ENCODE measurements at regions not wholly inside any gene's neighbourhood (a gene's known extent, or its start where the extent isn't known, plus 50 kb on each side); places are given as distances from the start of the nearest gene placed in this dataset.

DNA sequence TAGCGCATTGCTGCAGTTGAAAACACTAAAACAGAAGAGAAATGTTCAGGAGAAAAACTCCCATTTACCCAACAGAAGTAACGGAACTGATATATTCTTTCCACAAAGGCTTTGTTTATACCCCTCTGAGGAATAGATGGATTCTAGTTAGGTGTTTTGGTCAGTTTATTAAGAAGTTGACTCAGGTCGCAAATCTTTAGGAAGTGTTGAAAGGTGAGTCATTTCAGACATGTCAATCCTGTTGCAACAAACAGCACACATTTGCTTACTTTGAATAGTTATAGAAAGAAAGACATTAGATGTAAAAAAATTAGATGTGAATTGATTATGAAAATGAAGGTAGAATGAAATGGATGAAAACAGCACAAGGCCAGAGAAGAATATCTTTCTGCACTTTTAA lies 941.0 kb downstream of the KCNJ2 start:
- DNase-seq (ENCODE audit: low spot score), result no peak
- 90% methylated on average over 3 of the region's 3 CpGs for WGBS
- Histone ChIP-seq H3K4me1 (replicated peaks) (no peaks in the 10 kb centered on the region), H3K4me3 (no peak overlapping the region), H3K27me3 (replicated peaks; ENCODE audit: insufficient read depth) (no peaks in the 10 kb centered on the region), H3K36me3 (no peaks in the 10 kb centered on the region), H3K27ac (no peak overlapping the region), H3K9me3 (no peaks in the 10 kb centered on the region)
- TF ChIP-seq POLR2AphosphoS5 (IDR thresholded peaks at IDR 0.05) (no peak), POLR2A (IDR thresholded peaks at IDR 0.05) (no peak)
- TF ChIP-seq, protein P1, sequence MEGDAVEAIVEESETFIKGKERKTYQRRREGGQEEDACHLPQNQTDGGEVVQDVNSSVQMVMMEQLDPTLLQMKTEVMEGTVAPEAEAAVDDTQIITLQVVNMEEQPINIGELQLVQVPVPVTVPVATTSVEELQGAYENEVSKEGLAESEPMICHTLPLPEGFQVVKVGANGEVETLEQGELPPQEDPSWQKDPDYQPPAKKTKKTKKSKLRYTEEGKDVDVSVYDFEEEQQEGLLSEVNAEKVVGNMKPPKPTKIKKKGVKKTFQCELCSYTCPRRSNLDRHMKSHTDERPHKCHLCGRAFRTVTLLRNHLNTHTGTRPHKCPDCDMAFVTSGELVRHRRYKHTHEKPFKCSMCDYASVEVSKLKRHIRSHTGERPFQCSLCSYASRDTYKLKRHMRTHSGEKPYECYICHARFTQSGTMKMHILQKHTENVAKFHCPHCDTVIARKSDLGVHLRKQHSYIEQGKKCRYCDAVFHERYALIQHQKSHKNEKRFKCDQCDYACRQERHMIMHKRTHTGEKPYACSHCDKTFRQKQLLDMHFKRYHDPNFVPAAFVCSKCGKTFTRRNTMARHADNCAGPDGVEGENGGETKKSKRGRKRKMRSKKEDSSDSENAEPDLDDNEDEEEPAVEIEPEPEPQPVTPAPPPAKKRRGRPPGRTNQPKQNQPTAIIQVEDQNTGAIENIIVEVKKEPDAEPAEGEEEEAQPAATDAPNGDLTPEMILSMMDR (IDR thresholded peaks at IDR 0.05), result no peak
- intact Hi-C loops (cut with DNase I), result no loop called here

DNA sequence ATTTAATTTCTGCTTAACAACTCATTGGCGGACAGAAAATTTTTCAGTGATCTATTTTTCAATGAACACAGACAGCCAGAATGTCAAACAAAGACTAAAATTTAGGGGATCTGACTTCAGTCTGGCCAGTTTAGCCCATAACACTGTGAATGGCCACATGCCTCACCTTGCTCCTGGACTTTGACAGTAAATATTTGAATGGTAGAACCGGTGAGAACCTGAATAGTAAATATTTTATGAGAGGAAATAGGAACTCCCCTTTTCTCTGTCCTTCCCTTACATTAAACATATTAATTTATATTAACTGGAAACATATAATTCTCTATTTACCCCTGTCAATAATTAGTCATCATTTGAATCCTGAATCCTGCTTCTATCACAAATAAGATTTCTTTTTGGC lies 942.1 kb downstream of the KCNJ2 start:
- no peak for DNase-seq (ENCODE audit: low spot score)
- no peak overlapping the region for H3K4me3 ChIP-seq
- TF ChIP-seq, protein P1 (IDR thresholded peaks at IDR 0.05), result no peak
- TF ChIP-seq POLR2AphosphoS5 (IDR thresholded peaks at IDR 0.05) (no peak), POLR2A (IDR thresholded peaks at IDR 0.05) (no peak)
- intact Hi-C loops (cut with DNase I), result no loop called here
- no peaks in the 10 kb centered on the region for H3K9me3 ChIP-seq
- no peaks in the 10 kb centered on the region for H3K27me3 ChIP-seq (replicated peaks; ENCODE audit: insufficient read depth)
- 67% methylated on average over 2 of the region's 2 CpGs for WGBS
- H3K4me1 ChIP-seq (replicated peaks), result no peaks in the 10 kb centered on the region
- no peak overlapping the region for H3K27ac ChIP-seq
- H3K36me3 ChIP-seq, result no peaks in the 10 kb centered on the region

DNA sequence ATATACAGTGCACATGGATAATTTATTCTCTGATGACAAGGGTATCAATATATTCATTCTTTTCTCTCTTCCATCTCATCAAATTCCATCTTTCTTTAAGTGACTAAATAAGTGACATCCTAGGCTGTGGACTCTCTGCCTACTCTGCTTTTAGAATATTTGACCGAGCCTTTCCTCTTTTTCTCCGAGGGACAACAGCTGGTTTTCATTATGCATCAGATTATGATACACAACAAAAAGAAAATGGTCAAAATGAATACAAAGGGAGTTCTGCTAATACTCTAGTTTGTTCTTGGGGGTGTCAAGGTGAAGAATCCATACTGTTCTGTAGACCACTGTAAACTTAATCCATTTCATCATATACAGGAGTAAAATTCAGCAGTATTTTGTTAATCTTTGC lies 942.6 kb downstream of the KCNJ2 start:
- Histone ChIP-seq H3K27ac (no peak overlapping the region), H3K9me3 (no peaks in the 10 kb centered on the region), H3K4me1 (replicated peaks) (no peaks in the 10 kb centered on the region), H3K4me3 (no peak overlapping the region), H3K27me3 (replicated peaks; ENCODE audit: insufficient read depth) (no peaks in the 10 kb centered on the region), H3K36me3 (no peaks in the 10 kb centered on the region)
- TF ChIP-seq POLR2A (IDR thresholded peaks at IDR 0.05), result no peak
- TF ChIP-seq, protein P1 (IDR thresholded peaks at IDR 0.05), result no peak
- TF ChIP-seq POLR2AphosphoS5 (IDR thresholded peaks at IDR 0.05), result no peak
- WGBS, result 60% methylated on average over 2 of the region's 2 CpGs
- intact Hi-C loops (cut with DNase I), result no loop called here
- DNase-seq (ENCODE audit: low spot score), result no peak

GRCh38 chr17:71113347-71113746 lies 944.0 kb downstream of the KCNJ2 start:
- H3K27me3 ChIP-seq (replicated peaks; ENCODE audit: insufficient read depth), result no peaks in the 10 kb centered on the region
- H3K4me1 ChIP-seq (replicated peaks), result no peaks in the 10 kb centered on the region
- intact Hi-C loops (cut with DNase I), result no loop called here
- H3K4me3 ChIP-seq, result no peak overlapping the region
- WGBS, result 81% methylated on average over 4 of the region's 4 CpGs
- DNase-seq (ENCODE audit: low spot score), result no peak
- no peak for TF ChIP-seq POLR2A (IDR thresholded peaks at IDR 0.05)
- TF ChIP-seq, protein P1 (IDR thresholded peaks at IDR 0.05), result no peak
- H3K36me3 ChIP-seq, result no peaks in the 10 kb centered on the region
- H3K9me3 ChIP-seq, result no peaks in the 10 kb centered on the region
- H3K27ac ChIP-seq, result no peak overlapping the region

- 86% methylated on average over 7 of the region's 7 CpGs for WGBS
- H3K4me1 ChIP-seq (replicated peaks), result no peaks in the 10 kb centered on the region
- no peak for DNase-seq (ENCODE audit: low spot score)
- H3K27me3 ChIP-seq (replicated peaks; ENCODE audit: insufficient read depth), result no peaks in the 10 kb centered on the region
- H3K27ac ChIP-seq, result no peak overlapping the region
- no peak overlapping the region for H3K4me3 ChIP-seq
- H3K36me3 ChIP-seq, result no peaks in the 10 kb centered on the region
- TF ChIP-seq, protein P1 (IDR thresholded peaks at IDR 0.05), result no peak
- TF ChIP-seq POLR2AphosphoS5 (IDR thresholded peaks at IDR 0.05), result no peak
- TF ChIP-seq POLR2A (IDR thresholded peaks at IDR 0.05), result no peak
- intact Hi-C loops (cut with DNase I), result no loop called here
- no peaks in the 10 kb centered on the region for H3K9me3 ChIP-seq
These were observed 945.8 kb downstream of the KCNJ2 start for GRCh38 chr17:71114911-71115668.
